Breast epithelium (tissue), 4 donors: ENCODE measurements at regions not wholly inside any gene's neighbourhood (a gene's known extent, or its start where the extent isn't known, plus 50 kb on each side); places are given as distances from the start of the nearest gene placed in this dataset.

Experiments used
- DNase-seq, 2 donors: peaks; one replicate each; pipeline ENCODE4 v3.0.0-alpha.2; 2019; ENCODE audit warnings: low spot score in 2 of 2
- H3K27ac ChIP-seq, 2 donors: fragments of 200-600 bp; sonication (generic) in 1 of 2; one replicate each; pipeline ENCODE4 v1.5.1; 2016 to 2019; ENCODE audit warnings: mild to moderate bottlenecking in 1 of 2
- H3K27me3 ChIP-seq, 2 donors: fragments of 200-600 bp; sonication (generic) in 1 of 2; one replicate each; pipeline versions ENCODE4 v1.5.1 to v1.6.0; 2017 to 2019; ENCODE audit warnings: control low read depth in 1 of 2, mild to moderate bottlenecking in 1 of 2
- H3K36me3 ChIP-seq: fragments of 200-600 bp; one replicate; pipeline ENCODE4 v1.5.1; 2019
- H3K4me1 ChIP-seq, 2 donors: fragments of 200-600 bp; sonication (generic); one replicate each; pipeline ENCODE4 v1.5.1; 2016 to 2019; ENCODE audit warnings: control low read depth in 1 of 2
- H3K4me3 ChIP-seq, 3 donors: fragments of 200-600 bp; sonication (generic); 1 replicate in 2 of 3; 2 replicates in 1 of 3; pipeline ENCODE4 v1.5.1; 2016 to 2019; ENCODE audit warnings: mild to moderate bottlenecking in 3 of 3, moderate library complexity in 2 of 3
- H3K9me3 ChIP-seq, 2 donors: fragments of 200-600 bp; sonication (generic) in 1 of 2; one replicate each; pipeline ENCODE4 v1.5.1; 2016 to 2019; ENCODE audit warnings: control low read depth in 1 of 2
- POLR2A ChIP-seq: fragments of 450-650 bp; IDR thresholded peaks from one replicate; pipeline ENCODE4 v1.6.1; 2016; ENCODE audit warnings: antibody characterized with exemption, mild to moderate bottlenecking, moderate library complexity
- POLR2AphosphoS5 ChIP-seq, 3 donors: sonication (generic); formaldehyde crosslinking; IDR thresholded peaks; one replicate each; pipeline ENCODE4 v1.6.1; 2017; ENCODE audit warnings: antibody characterized with exemption in 3 of 3
- intact Hi-C: fragments of 100-400 bp; cut with DNase I; formaldehyde crosslinking; loops from one replicate; pipeline ENCODE4 v1.15.1; 2023; ENCODE audit warnings: low total_unique reads
- TF ChIP-seq, protein P1 (sequence below), 3 donors: fragments of 450-650 bp; IDR thresholded peaks; one replicate each; pipeline ENCODE4 v1.5.1; 2016 to 2017; ENCODE audit warnings: antibody characterized with exemption in 3 of 3, mild to moderate bottlenecking in 3 of 3, moderate library complexity in 3 of 3

GRCh38 chr15:36414670-36415069, 164.8 kb upstream of the CDIN1 start:
- no peak for TF ChIP-seq POLR2AphosphoS5 (IDR thresholded peaks at IDR 0.05)
- TF ChIP-seq POLR2A, result no peak
- TF ChIP-seq, protein P1, sequence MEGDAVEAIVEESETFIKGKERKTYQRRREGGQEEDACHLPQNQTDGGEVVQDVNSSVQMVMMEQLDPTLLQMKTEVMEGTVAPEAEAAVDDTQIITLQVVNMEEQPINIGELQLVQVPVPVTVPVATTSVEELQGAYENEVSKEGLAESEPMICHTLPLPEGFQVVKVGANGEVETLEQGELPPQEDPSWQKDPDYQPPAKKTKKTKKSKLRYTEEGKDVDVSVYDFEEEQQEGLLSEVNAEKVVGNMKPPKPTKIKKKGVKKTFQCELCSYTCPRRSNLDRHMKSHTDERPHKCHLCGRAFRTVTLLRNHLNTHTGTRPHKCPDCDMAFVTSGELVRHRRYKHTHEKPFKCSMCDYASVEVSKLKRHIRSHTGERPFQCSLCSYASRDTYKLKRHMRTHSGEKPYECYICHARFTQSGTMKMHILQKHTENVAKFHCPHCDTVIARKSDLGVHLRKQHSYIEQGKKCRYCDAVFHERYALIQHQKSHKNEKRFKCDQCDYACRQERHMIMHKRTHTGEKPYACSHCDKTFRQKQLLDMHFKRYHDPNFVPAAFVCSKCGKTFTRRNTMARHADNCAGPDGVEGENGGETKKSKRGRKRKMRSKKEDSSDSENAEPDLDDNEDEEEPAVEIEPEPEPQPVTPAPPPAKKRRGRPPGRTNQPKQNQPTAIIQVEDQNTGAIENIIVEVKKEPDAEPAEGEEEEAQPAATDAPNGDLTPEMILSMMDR (IDR thresholded peaks at IDR 0.05), result no peak
- no peaks in the 10 kb centered on the region for H3K9me3 ChIP-seq
- H3K4me3 ChIP-seq, result no peak overlapping the region
- no peaks in the 10 kb centered on the region for H3K4me1 ChIP-seq
- no peak for DNase-seq
- no peaks in the 10 kb centered on the region for H3K27me3 ChIP-seq
- no peak overlapping the region for H3K27ac ChIP-seq
- intact Hi-C loops, result no loop called here
- H3K36me3 ChIP-seq, result no peaks in the 10 kb centered on the region

DNA sequence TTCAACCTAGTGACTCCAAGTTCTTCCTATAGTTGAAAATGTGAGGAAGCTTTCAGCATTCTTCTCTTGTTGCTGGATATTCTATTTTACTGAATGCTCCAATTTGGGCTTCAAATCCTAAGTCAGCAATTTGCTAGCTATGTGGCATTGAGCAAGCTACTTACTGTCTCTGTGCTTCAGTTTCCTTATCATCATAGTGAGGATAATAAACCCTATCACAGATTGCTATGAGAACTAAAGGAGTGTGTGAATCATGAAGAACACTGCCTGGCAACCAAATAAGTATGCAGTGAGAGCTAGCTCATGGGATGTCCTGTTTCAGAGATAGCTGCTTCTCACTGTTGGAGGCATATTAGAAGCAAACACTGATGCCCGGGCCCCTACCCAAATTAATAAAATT, 163.8 kb upstream of the CDIN1 start:
- TF ChIP-seq POLR2AphosphoS5 (IDR thresholded peaks at IDR 0.05), result no peak
- TF ChIP-seq POLR2A, result no peak
- TF ChIP-seq, protein P1 (IDR thresholded peaks at IDR 0.05), result no peak
- intact Hi-C loops, result no loop called here
- Histone ChIP-seq H3K36me3 (no peaks in the 10 kb centered on the region), H3K27ac (no peak overlapping the region), H3K4me3 (no peak overlapping the region), H3K27me3 (no peaks in the 10 kb centered on the region), H3K4me1 (no peaks in the 10 kb centered on the region), H3K9me3 (peaks cover 0 to 3% of the 10 kb centered on the region in 2 donors)
- DNase-seq, result no peak

GRCh38 chr15:36422631-36423030, 156.8 kb upstream of the CDIN1 start:
- H3K4me3 ChIP-seq, result no peak overlapping the region
- H3K4me1 ChIP-seq, result no peaks in the 10 kb centered on the region
- no peaks in the 10 kb centered on the region for H3K36me3 ChIP-seq
- peaks cover 0 to 20% of the 10 kb centered on the region in 2 donors for H3K9me3 ChIP-seq
- no peak for DNase-seq
- intact Hi-C loops, result no loop called here
- TF ChIP-seq, protein P1 (IDR thresholded peaks at IDR 0.05), result no peak
- TF ChIP-seq POLR2AphosphoS5 (IDR thresholded peaks at IDR 0.05) (no peak), POLR2A (no peak)
- no peaks in the 10 kb centered on the region for H3K27me3 ChIP-seq
- no peak overlapping the region for H3K27ac ChIP-seq

- DNase-seq, result no peak
- H3K27ac ChIP-seq, result no peak overlapping the region
- TF ChIP-seq, protein P1 (IDR thresholded peaks at IDR 0.05), result no peak
- no peak for TF ChIP-seq POLR2A
- TF ChIP-seq POLR2AphosphoS5 (IDR thresholded peaks at IDR 0.05), result no peak
- H3K4me1 ChIP-seq, result no peaks in the 10 kb centered on the region
- peaks cover 0 to 9% of the 10 kb centered on the region in 2 donors for H3K9me3 ChIP-seq
- no peaks in the 10 kb centered on the region for H3K36me3 ChIP-seq
- no peaks in the 10 kb centered on the region for H3K27me3 ChIP-seq
- H3K4me3 ChIP-seq, result no peak overlapping the region
- intact Hi-C loops, result no loop called here
These were observed 152.7 kb upstream of the CDIN1 start for GRCh38 chr15:36426691-36427090.

DNA sequence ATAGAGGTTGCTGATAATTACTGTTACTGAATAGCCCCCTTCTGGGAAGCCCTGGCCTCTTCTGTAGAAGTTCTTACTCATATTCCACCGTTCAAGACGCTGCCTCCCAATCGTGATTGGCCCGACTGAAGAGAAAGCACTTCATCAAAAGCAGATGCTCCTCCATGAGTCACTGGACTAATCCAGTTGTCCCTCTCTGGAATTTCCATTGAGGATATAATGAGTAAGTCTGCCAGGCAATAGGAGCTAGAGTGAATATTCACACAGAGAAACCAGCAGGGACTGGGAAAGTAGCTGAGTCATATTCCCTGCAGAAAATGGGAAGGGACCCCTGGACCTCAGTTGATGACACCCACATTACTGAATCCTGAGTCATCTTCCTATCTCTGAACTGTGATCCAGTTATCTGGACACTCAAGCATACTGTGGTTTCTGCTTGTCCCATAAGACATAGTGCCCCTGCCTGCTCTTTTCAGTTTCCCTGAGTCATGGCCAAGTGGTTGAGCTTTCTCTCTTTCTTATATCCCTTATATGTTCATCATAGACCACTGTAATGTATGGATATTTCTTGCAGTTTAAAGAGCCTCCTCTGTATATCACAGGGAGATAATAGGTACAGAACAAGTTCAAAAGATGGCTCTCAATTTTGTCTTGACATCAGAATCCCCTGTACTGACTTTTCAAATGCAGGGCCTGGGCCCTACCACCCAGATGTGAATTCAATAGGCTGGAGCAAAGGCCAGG, 151.2 kb upstream of the CDIN1 start:
- no peaks in the 10 kb centered on the region for H3K4me1 ChIP-seq
- intact Hi-C loops, result no loop called here
- no peak for DNase-seq

More for the DNA sequence above, 151.2 kb upstream of the CDIN1 start:
- Histone ChIP-seq H3K27ac (no peak overlapping the region), H3K4me3 (no peak overlapping the region), H3K9me3 (no peaks in the 10 kb centered on the region), H3K36me3 (no peaks in the 10 kb centered on the region), H3K27me3 (no peaks in the 10 kb centered on the region)
- TF ChIP-seq, protein P1 (IDR thresholded peaks at IDR 0.05), result no peak
- TF ChIP-seq POLR2A, result no peak
- no peak for TF ChIP-seq POLR2AphosphoS5 (IDR thresholded peaks at IDR 0.05)
